ENCODE measurements at regions not wholly inside any gene's neighbourhood (a gene's known extent, or its start where the extent isn't known, plus 50 kb on each side); places are given as distances from the start of the nearest gene placed in this dataset.

DNA sequence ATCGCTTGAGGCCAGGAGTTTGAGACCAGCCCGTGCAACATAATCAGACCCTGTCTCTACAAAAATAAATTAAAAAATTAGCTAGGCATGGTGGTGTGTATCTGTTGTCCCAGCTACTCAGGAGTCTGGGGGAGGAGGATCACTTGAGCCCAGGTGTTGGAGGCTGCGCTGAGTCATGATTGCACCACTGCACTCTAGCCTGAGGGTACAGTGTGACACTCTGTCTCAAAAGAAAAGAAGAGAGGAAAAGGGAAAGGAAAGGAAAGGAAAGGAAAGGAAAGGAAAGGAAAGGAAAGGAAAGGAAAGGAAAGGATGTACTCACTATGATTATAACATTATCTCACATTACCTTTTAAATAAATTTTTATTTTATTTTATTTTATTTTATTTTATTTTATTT is 56.5 kb upstream of the MPP7 start:
- Histone ChIP-seq H3K4me2 (ENCODE audit: control insufficient read depth, extremely low read depth, insufficient read depth, low read depth, low read length) (no peak overlapping the region), H4K20me1 (ENCODE audit: control insufficient read depth, extremely low read depth, insufficient read depth, low read length) (no peaks in the 10 kb centered on the region), H3K4me3 (ENCODE audit: control insufficient read depth in 2 of 3, extremely low read depth in 1 of 3, insufficient read depth in 2 of 3, low read depth in 1 of 3, low read length in 3 of 3) (no peak overlapping the region), H3K79me2 (ENCODE audit: control insufficient read depth, insufficient read depth, low read length) (no peaks in the 10 kb centered on the region), H3K27ac (ENCODE audit: control insufficient read depth, insufficient read depth, low read length) (no peak overlapping the region), H3K9me3 (ENCODE audit: control insufficient read depth, low read depth, low read length) (no peaks in the 10 kb centered on the region), H2AFZ (ENCODE audit: control insufficient read depth, low read length) (no peak overlapping the region), H3K9ac (ENCODE audit: control insufficient read depth, extremely low read depth, insufficient read depth, low read length) (no peak overlapping the region), H3K4me1 (ENCODE audit: control insufficient read depth, extremely low read depth, insufficient read depth, low read length) (no peaks in the 10 kb centered on the region), H3K27me3 (ENCODE audit: control insufficient read depth, extremely low read depth, insufficient read depth, low read length) (no peaks in the 10 kb centered on the region), H3K9me1 (ENCODE audit: control insufficient read depth, extremely low read depth, insufficient read depth, low read length) (no peaks in the 10 kb centered on the region), H3K36me3 (ENCODE audit: control insufficient read depth in 2 of 2, extremely low read depth in 1 of 2, insufficient read depth in 2 of 2, low read length in 2 of 2) (no peaks in the 10 kb centered on the region)
- FAIRE-seq (no peak), DNase-seq (ENCODE audit: low read depth, low spot score) (no peak)
- dilution Hi-C loops (cut with MboI; ENCODE audit: extremely low pct_ligation_motif_present, low sequenced_read_pairs), result no loop called here
- TF ChIP-seq, protein P1, sequence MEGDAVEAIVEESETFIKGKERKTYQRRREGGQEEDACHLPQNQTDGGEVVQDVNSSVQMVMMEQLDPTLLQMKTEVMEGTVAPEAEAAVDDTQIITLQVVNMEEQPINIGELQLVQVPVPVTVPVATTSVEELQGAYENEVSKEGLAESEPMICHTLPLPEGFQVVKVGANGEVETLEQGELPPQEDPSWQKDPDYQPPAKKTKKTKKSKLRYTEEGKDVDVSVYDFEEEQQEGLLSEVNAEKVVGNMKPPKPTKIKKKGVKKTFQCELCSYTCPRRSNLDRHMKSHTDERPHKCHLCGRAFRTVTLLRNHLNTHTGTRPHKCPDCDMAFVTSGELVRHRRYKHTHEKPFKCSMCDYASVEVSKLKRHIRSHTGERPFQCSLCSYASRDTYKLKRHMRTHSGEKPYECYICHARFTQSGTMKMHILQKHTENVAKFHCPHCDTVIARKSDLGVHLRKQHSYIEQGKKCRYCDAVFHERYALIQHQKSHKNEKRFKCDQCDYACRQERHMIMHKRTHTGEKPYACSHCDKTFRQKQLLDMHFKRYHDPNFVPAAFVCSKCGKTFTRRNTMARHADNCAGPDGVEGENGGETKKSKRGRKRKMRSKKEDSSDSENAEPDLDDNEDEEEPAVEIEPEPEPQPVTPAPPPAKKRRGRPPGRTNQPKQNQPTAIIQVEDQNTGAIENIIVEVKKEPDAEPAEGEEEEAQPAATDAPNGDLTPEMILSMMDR (optimal IDR thresholded peaks at IDR 0.05 in 1 of 3, IDR thresholded peaks at IDR 0.05 in 1 of 3, conservative IDR thresholded peaks at IDR 0.05 in 1 of 3; ENCODE audit: extremely low read depth in 1 of 3, insufficient read depth in 2 of 3, low read length in 3 of 3), result no peak
- TF ChIP-seq EZH2 (IDR thresholded peaks at IDR 0.05; ENCODE audit: low read length), result no peak

DNA sequence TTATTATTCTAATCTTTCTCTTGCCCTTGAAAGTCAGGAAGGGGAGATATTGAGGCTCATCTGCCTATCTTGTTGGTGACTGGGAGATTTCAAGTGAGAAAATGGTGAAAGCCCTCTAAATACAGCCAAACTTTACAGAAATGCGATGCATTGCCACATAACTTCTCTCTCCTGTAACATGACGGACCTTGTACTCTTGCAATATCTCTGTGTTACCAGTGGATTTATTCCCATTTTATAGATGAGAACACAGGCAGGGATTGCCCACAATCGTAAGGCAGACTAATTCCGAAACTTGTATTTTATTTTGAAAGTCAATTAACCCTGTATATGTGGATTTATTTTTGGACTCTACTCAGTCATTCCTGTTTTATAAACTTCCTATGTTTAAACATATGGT is 57.3 kb upstream of the MPP7 start:
- Histone ChIP-seq H2AFZ (ENCODE audit: control insufficient read depth, low read length) (no peak overlapping the region), H3K9me3 (ENCODE audit: control insufficient read depth, low read depth, low read length) (no peaks in the 10 kb centered on the region), H3K79me2 (ENCODE audit: control insufficient read depth, insufficient read depth, low read length) (no peaks in the 10 kb centered on the region), H3K9me1 (ENCODE audit: control insufficient read depth, extremely low read depth, insufficient read depth, low read length) (no peaks in the 10 kb centered on the region), H3K4me3 (ENCODE audit: control insufficient read depth in 2 of 3, extremely low read depth in 1 of 3, insufficient read depth in 2 of 3, low read depth in 1 of 3, low read length in 3 of 3) (no peak overlapping the region), H3K4me1 (ENCODE audit: control insufficient read depth, extremely low read depth, insufficient read depth, low read length) (no peaks in the 10 kb centered on the region), H3K27me3 (ENCODE audit: control insufficient read depth, extremely low read depth, insufficient read depth, low read length) (no peaks in the 10 kb centered on the region), H3K9ac (ENCODE audit: control insufficient read depth, extremely low read depth, insufficient read depth, low read length) (no peak overlapping the region), H3K27ac (ENCODE audit: control insufficient read depth, insufficient read depth, low read length) (no peak overlapping the region), H3K4me2 (ENCODE audit: control insufficient read depth, extremely low read depth, insufficient read depth, low read depth, low read length) (no peak overlapping the region), H4K20me1 (ENCODE audit: control insufficient read depth, extremely low read depth, insufficient read depth, low read length) (no peaks in the 10 kb centered on the region), H3K36me3 (ENCODE audit: control insufficient read depth in 2 of 2, extremely low read depth in 1 of 2, insufficient read depth in 2 of 2, low read length in 2 of 2) (no peaks in the 10 kb centered on the region)
- TF ChIP-seq EZH2 (IDR thresholded peaks at IDR 0.05; ENCODE audit: low read length), result no peak
- TF ChIP-seq, protein P1 (optimal IDR thresholded peaks at IDR 0.05 in 1 of 3, IDR thresholded peaks at IDR 0.05 in 1 of 3, conservative IDR thresholded peaks at IDR 0.05 in 1 of 3; ENCODE audit: extremely low read depth in 1 of 3, insufficient read depth in 2 of 3, low read length in 3 of 3), result no peak
- dilution Hi-C loops (cut with MboI; ENCODE audit: extremely low pct_ligation_motif_present, low sequenced_read_pairs), result no loop called here
- DNase-seq (ENCODE audit: low read depth, low spot score) (no peak), FAIRE-seq (no peak)

All from keratinocyte (primary cell).